ENCODE measurements at regions not wholly inside any gene's neighbourhood (a gene's known extent, or its start where the extent isn't known, plus 50 kb on each side); places are given as distances from the start of the nearest gene placed in this dataset.

DNA sequence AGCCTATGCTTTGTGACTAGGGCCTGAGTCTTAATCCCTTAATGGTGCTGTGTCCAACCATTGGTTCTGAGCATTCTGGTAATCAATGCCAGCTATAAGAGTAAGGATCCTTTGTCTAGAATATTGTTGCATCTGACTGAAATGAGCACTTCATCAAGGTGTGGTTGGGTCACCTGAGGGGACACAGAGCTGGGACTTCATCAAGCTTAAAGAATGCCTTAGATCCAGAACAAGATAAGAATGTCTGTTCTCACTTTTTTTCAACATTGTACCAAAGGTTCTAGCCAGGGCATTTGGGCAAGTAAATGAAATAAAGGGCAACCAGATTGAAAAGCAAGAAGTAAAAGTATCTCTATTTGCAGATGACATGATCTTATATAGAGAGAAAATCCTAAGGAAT is 280.4 kb downstream of the MTERF1 start:
- intact Hi-C loops (cut with DNase I; ENCODE audit: low total_unique reads): no loop called here
- Histone ChIP-seq H3K9me3 (no peaks in the 10 kb centered on the region), H3K27ac (no peak overlapping the region), H3K27me3 (no peaks in the 10 kb centered on the region), H3K36me3 (no peaks in the 10 kb centered on the region), H3K4me1 (no peaks in the 10 kb centered on the region), H3K4me3 (no peak overlapping the region)
- TF ChIP-seq POLR2A (IDR thresholded peaks at IDR 0.05) (no peak), POLR2AphosphoS5 (IDR thresholded peaks at IDR 0.05) (no peak), EP300 (IDR thresholded peaks at IDR 0.05) (no peak)
- TF ChIP-seq, protein P1, sequence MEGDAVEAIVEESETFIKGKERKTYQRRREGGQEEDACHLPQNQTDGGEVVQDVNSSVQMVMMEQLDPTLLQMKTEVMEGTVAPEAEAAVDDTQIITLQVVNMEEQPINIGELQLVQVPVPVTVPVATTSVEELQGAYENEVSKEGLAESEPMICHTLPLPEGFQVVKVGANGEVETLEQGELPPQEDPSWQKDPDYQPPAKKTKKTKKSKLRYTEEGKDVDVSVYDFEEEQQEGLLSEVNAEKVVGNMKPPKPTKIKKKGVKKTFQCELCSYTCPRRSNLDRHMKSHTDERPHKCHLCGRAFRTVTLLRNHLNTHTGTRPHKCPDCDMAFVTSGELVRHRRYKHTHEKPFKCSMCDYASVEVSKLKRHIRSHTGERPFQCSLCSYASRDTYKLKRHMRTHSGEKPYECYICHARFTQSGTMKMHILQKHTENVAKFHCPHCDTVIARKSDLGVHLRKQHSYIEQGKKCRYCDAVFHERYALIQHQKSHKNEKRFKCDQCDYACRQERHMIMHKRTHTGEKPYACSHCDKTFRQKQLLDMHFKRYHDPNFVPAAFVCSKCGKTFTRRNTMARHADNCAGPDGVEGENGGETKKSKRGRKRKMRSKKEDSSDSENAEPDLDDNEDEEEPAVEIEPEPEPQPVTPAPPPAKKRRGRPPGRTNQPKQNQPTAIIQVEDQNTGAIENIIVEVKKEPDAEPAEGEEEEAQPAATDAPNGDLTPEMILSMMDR (IDR thresholded peaks at IDR 0.05): no peak
- no peak for DNase-seq

DNA sequence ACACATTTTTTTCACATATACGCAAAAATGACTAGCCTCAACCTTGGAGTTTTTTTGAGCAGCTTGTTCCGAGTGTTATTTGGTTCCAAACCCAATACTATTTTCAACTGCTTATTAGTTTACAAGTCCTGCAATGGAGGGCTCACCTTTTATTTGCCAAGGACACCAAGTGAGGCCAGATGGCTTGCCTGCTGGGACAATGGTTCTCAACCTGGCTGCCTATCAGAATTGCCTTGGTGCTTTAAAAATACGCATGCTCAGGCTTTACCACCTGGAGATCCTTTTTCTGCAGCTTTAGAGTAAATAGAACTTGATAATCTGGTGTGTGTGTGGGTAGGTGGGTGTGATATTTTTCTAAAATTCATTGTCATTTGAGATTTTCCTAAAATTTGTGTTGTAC is 276.8 kb downstream of the MTERF1 start:
- H3K4me1 ChIP-seq: no peaks in the 10 kb centered on the region
- H3K27ac ChIP-seq: no peak overlapping the region
- intact Hi-C loops (cut with DNase I; ENCODE audit: low total_unique reads): no loop called here
- no peaks in the 10 kb centered on the region for H3K27me3 ChIP-seq
- WGBS, 5 donors: 82 to 90% (median 84%) methylated on average over 3 of the region's 3 CpGs
- TF ChIP-seq, protein P1 (IDR thresholded peaks at IDR 0.05): no peak
- TF ChIP-seq POLR2A (IDR thresholded peaks at IDR 0.05) (no peak), EP300 (IDR thresholded peaks at IDR 0.05) (no peak), POLR2AphosphoS5 (IDR thresholded peaks at IDR 0.05) (no peak)
- H3K4me3 ChIP-seq: no peak overlapping the region
- H3K36me3 ChIP-seq: no peaks in the 10 kb centered on the region
- no peaks in the 10 kb centered on the region for H3K9me3 ChIP-seq
- DNase-seq: no peak

DNA sequence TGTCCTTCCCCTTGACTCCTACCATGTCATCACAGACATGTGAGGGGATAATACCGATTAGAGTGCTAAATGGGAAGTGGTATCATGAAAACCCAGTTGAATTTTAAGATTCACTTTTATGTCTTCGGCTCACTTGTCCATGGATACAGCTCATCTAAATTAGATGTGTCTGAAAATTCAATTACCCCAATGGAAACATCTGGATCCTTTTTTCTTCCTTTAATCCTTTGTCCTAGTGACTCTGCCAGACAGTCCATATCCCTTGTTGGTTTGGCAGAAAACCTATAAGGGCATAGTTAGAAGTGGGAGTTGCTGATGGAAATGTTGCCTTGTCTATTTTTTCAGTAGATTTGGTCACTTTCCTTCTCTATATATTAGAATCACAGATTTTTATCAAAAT is 271.9 kb downstream of the MTERF1 start:
- DNase-seq: no peak
- Histone ChIP-seq H3K27ac (no peak overlapping the region), H3K4me3 (no peak overlapping the region), H3K36me3 (no peaks in the 10 kb centered on the region), H3K4me1 (no peaks in the 10 kb centered on the region), H3K27me3 (no peaks in the 10 kb centered on the region), H3K9me3 (peaks cover 0 to 5% (median 0%) of the 10 kb centered on the region in 4 donors)
- TF ChIP-seq, protein P1 (IDR thresholded peaks at IDR 0.05): no peak
- TF ChIP-seq EP300 (IDR thresholded peaks at IDR 0.05) (no peak), POLR2AphosphoS5 (IDR thresholded peaks at IDR 0.05) (no peak), POLR2A (IDR thresholded peaks at IDR 0.05) (no peak)
- WGBS, 5 donors: 85 to 95% (median 91%) methylated on average over 2 of the region's 2 CpGs
- intact Hi-C loops (cut with DNase I; ENCODE audit: low total_unique reads): no loop called here

DNA sequence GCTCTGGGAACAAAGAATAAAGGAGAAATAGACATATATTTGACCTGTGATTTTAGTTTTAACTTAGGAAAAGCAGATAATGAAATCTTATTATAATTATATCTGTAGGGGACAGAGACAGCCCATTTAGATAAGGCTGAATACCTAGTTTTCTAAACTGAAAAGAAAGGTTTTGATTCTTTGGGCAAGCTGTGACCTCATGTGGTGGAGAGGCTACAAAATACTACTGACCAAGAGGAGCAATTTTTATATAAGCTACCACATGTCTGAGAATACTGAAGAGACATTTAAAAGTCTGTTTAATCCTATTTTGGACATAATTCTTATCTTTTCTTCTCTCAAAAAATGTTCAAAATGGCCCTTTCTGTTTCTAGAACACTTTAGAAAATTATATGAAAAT is 271.0 kb downstream of the MTERF1 start:
- no peak for DNase-seq
- Histone ChIP-seq H3K36me3 (no peaks in the 10 kb centered on the region), H3K27me3 (no peaks in the 10 kb centered on the region), H3K4me1 (no peaks in the 10 kb centered on the region), H3K9me3 (peaks cover 0 to 5% (median 0%) of the 10 kb centered on the region in 4 donors), H3K27ac (no peak overlapping the region), H3K4me3 (no peak overlapping the region)
- intact Hi-C loops (cut with DNase I; ENCODE audit: low total_unique reads): no loop called here
- TF ChIP-seq POLR2A (IDR thresholded peaks at IDR 0.05) (no peak), EP300 (IDR thresholded peaks at IDR 0.05) (no peak), POLR2AphosphoS5 (IDR thresholded peaks at IDR 0.05) (no peak)
- TF ChIP-seq, protein P1 (IDR thresholded peaks at IDR 0.05): no peak

Measured in stomach (tissue), 8 donors.